C4-2B (cell line): ENCODE measurements at regions not wholly inside any gene's neighbourhood (a gene's known extent, or its start where the extent isn't known, plus 50 kb on each side); places are given as distances from the start of the nearest gene placed in this dataset.

Source experiments
- H3K27ac ChIP-seq: fragments of 450-650 bp; 2 replicates; pipeline ENCODE4 v1.5.1; 2017
- CTCF ChIP-seq: fragments of 450-650 bp; conservative IDR thresholded peaks from 2 replicates; pipeline ENCODE4 v1.5.1; 2017; ENCODE audit warnings: mild to moderate bottlenecking
- ZFX ChIP-seq: fragments of 450-650 bp; IDR thresholded peaks from 2 replicates; pipeline ENCODE4 v1.6.1; 2017

- TF ChIP-seq ZFX, result no peak
- no peak for TF ChIP-seq CTCF
These were observed 63.0 kb upstream of the PPM1J start for GRCh38 chr1:112778137-112778536.

GRCh38 chr1:112776688-112777087 is 61.6 kb upstream of the PPM1J start:
- H3K27ac ChIP-seq, result no peak overlapping the region
- TF ChIP-seq CTCF (no peak), ZFX (no peak)

More at GRCh38 chr1:112778137-112778536, 63.0 kb upstream of the PPM1J start:
- H3K27ac ChIP-seq, result no peak overlapping the region

GRCh38 chr1:112772781-112773180 is 57.6 kb upstream of the PPM1J start:
- TF ChIP-seq ZFX, result no peak
- no peak for TF ChIP-seq CTCF

GRCh38 chr1:112770724-112771123 is 55.6 kb upstream of the PPM1J start:
- no peak for TF ChIP-seq CTCF
- no peak for TF ChIP-seq ZFX
- no peak overlapping the region for H3K27ac ChIP-seq

More at GRCh38 chr1:112772781-112773180, 57.6 kb upstream of the PPM1J start:
- H3K27ac ChIP-seq, result no peak overlapping the region

GRCh38 chr1:112769611-112770010 is 54.5 kb upstream of the PPM1J start:
- TF ChIP-seq CTCF, result no peak
- no peak for TF ChIP-seq ZFX
- no peak overlapping the region for H3K27ac ChIP-seq

- TF ChIP-seq CTCF, result no peak
- no peak for TF ChIP-seq ZFX
- no peak overlapping the region for H3K27ac ChIP-seq
These were observed 52.5 kb upstream of the PPM1J start for GRCh38 chr1:112767646-112768045.
